ENCODE measurements at regions not wholly inside any gene's neighbourhood (a gene's known extent, or its start where the extent isn't known, plus 50 kb on each side); places are given as distances from the start of the nearest gene placed in this dataset.

GRCh38 chr15:45751629-45752028 is 116.8 kb downstream of the SQOR start:
- TF ChIP-seq, protein P1, sequence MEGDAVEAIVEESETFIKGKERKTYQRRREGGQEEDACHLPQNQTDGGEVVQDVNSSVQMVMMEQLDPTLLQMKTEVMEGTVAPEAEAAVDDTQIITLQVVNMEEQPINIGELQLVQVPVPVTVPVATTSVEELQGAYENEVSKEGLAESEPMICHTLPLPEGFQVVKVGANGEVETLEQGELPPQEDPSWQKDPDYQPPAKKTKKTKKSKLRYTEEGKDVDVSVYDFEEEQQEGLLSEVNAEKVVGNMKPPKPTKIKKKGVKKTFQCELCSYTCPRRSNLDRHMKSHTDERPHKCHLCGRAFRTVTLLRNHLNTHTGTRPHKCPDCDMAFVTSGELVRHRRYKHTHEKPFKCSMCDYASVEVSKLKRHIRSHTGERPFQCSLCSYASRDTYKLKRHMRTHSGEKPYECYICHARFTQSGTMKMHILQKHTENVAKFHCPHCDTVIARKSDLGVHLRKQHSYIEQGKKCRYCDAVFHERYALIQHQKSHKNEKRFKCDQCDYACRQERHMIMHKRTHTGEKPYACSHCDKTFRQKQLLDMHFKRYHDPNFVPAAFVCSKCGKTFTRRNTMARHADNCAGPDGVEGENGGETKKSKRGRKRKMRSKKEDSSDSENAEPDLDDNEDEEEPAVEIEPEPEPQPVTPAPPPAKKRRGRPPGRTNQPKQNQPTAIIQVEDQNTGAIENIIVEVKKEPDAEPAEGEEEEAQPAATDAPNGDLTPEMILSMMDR (IDR thresholded peaks at IDR 0.05; ENCODE audit: low read depth, low read length) = no peak
- TF ChIP-seq POLR2A (IDR thresholded peaks at IDR 0.05; ENCODE audit: extremely low read depth, insufficient read length) (no peak), MYC (IDR thresholded peaks at IDR 0.05; ENCODE audit: low read depth, low read length) (no peak)
